Gastroesophageal sphincter (tissue), 3 donors: ENCODE measurements at regions not wholly inside any gene's neighbourhood (a gene's known extent, or its start where the extent isn't known, plus 50 kb on each side); places are given as distances from the start of the nearest gene placed in this dataset.

ENCODE experiments used
- CTCF ChIP-seq, 4 experiments: fragments of 200-600 bp in 2 of 4; fragments of 450-650 bp in 2 of 4; sonication (generic) in 1 of 4; IDR thresholded peaks; one replicate each; pipeline ENCODE4 v1.5.1; 2017 to 2019; ENCODE audit warnings: antibody characterized with exemption in 4 of 4, mild to moderate bottlenecking in 2 of 4, moderate library complexity in 2 of 4
- EP300 ChIP-seq: sonication (generic); formaldehyde crosslinking; IDR thresholded peaks from one replicate; pipeline ENCODE4 v1.6.1; 2017; ENCODE audit warnings: antibody characterized with exemption, mild to moderate bottlenecking
- POLR2A ChIP-seq, 2 donors: fragments of 450-650 bp; IDR thresholded peaks; one replicate each; pipeline ENCODE4 v1.6.1; 2017; ENCODE audit warnings: antibody characterized with exemption in 2 of 2, mild to moderate bottlenecking in 2 of 2, moderate library complexity in 1 of 2

- TF ChIP-seq CTCF (IDR thresholded peaks at IDR 0.05) = no peak
- TF ChIP-seq POLR2A (IDR thresholded peaks at IDR 0.05) = no peak
- TF ChIP-seq EP300 = no peak
These were observed 57.7 kb upstream of the SMOC2 start for GRCh38 chr6:168383062-168383854.
